WERI-Rb-1 (cell line): ENCODE measurements at regions not wholly inside any gene's neighbourhood (a gene's known extent, or its start where the extent isn't known, plus 50 kb on each side); places are given as distances from the start of the nearest gene placed in this dataset.
"Not testable (repeated sequence)": the region's sequence is repeated elsewhere in the genome, so short reads cannot be mapped to it uniquely, and the experiment has no call there.

Experiments used
- DNase-seq: peaks from one replicate; pipeline ENCODE4 v3.0.0-alpha.2; 2020
- H3K27ac ChIP-seq: fragments of 250-450 bp; sonication (Bioruptor Pico); 2 replicates; pipeline ENCODE4 v1.5.1; 2020; ENCODE audit warnings: mild to moderate bottlenecking, moderate library complexity
- H3K27me3 ChIP-seq: fragments of 250-450 bp; sonication (Bioruptor Pico); 2 replicates; pipeline ENCODE4 v1.5.1; 2021; ENCODE audit warnings: mild to moderate bottlenecking, low read depth, moderate library complexity; ENCODE audit not compliant: insufficient read depth, severe bottlenecking
- H3K36me3 ChIP-seq: fragments of 250-450 bp; sonication (Bioruptor Pico); 2 replicates; pipeline ENCODE4 v1.5.1; 2020; ENCODE audit warnings: mild to moderate bottlenecking, moderate library complexity
- H3K4me3 ChIP-seq: 2 replicates; pipeline ENCODE4 v1.5.1; 2011; ENCODE audit warnings: low read depth, mild to moderate bottlenecking, control low read depth, low read length
- H3K9me3 ChIP-seq: fragments of 250-450 bp; sonication (Bioruptor Pico); 2 replicates; pipeline ENCODE4 v1.5.1; 2021; ENCODE audit warnings: mild to moderate bottlenecking, moderate library complexity; ENCODE audit not compliant: severe bottlenecking
- TF ChIP-seq, protein P1 (sequence below): IDR thresholded peaks from 2 replicates; pipeline ENCODE4 v1.5.1; 2011; ENCODE audit warnings: low read depth, mild to moderate bottlenecking, control low read depth, inconsistent platforms, low read length

DNA sequence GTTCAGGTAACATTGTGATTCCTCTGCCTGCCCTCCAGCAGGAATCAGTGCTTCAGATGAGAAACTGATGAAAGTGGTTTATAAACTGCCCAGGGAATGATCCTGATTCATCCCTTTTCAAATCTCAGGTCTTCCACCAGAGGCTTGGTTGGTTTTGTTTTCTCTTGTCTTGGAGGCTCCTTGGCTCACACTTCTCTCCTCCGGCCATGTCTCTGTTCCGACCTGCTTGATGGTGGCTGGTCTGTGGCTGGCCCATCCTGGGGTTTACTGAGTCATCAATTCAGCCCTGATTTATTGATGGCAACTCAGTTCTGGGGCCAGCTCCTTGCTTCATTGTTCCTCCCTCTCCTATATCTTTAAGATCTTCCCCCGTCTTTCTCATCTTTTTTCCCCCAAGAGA, 56.6 kb upstream of the SLC2A1 start:
- H3K4me3 ChIP-seq: no peak overlapping the region
- TF ChIP-seq, protein P1, sequence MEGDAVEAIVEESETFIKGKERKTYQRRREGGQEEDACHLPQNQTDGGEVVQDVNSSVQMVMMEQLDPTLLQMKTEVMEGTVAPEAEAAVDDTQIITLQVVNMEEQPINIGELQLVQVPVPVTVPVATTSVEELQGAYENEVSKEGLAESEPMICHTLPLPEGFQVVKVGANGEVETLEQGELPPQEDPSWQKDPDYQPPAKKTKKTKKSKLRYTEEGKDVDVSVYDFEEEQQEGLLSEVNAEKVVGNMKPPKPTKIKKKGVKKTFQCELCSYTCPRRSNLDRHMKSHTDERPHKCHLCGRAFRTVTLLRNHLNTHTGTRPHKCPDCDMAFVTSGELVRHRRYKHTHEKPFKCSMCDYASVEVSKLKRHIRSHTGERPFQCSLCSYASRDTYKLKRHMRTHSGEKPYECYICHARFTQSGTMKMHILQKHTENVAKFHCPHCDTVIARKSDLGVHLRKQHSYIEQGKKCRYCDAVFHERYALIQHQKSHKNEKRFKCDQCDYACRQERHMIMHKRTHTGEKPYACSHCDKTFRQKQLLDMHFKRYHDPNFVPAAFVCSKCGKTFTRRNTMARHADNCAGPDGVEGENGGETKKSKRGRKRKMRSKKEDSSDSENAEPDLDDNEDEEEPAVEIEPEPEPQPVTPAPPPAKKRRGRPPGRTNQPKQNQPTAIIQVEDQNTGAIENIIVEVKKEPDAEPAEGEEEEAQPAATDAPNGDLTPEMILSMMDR: no peak
- no peak overlapping the region for H3K27ac ChIP-seq
- no peaks in the 10 kb centered on the region for H3K27me3 ChIP-seq
- no peak for DNase-seq
- no peaks in the 10 kb centered on the region for H3K9me3 ChIP-seq
- no peaks in the 10 kb centered on the region for H3K36me3 ChIP-seq

DNA sequence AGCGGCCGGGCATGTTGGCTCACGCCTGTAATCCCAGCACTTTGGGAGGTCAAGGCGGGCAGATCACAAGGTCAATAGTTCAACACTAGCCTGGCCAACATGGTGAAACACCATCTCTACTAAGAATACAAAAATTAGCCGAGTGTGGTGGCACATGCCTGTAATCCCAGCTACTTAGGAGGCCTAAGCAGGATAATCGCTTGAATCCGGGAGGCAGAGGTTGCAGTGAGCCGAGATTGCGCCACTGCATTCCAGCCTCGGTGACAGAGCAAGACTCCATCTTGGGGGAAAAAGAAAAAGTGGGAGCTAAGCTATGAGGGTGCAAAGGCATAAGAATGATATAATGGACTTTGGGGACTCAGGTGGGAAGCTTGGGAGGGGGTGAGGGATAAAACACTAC, 55.9 kb upstream of the SLC2A1 start:
- H3K27me3 ChIP-seq, H3K36me3 ChIP-seq: not testable (repeated sequence)

DNA sequence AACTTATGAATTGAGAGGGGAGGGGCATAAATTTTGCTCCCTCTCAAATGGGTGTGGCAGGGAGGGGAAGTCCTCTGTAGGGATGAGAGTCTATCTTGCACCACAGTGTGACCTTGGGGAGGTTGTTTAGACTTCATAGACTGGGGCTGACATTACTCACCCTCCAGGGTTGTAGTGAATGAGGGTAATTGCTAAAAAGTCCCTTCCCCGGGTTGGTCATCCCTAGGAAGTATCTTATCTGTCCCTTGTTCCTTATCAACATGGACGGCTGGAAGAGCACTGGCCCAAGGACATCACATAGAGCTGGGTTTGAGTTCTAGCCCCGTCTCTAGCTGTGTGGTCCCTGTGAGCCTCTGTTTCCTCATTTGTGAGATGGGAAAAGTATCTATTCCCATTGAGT, 52.4 kb upstream of the SLC2A1 start:
- no peaks in the 10 kb centered on the region for H3K36me3 ChIP-seq

More for the DNA sequence above, 55.9 kb upstream of the SLC2A1 start:
- not testable (repeated sequence) for H3K27ac ChIP-seq, H3K9me3 ChIP-seq, H3K4me3 ChIP-seq
- peak; percentile 44 for DNase-seq

DNA sequence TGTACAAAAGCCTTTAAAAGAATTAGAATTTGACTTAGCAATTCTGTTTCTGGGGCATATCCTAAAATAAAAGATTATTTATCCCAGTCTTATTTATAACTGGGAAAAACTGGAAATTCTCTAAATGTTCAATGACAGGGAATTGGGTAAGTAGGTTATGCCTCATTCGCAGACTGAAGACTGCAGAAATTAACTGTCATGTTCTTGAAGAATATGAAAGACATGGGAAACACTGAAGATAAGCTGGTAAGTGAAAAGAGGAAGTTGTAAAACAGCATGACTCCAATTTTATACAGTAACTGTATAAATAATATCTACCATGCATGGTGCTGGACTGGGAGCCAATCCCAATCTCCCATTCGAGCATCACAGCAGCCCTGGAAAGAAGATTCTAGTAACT, 50.6 kb upstream of the SLC2A1 start:
- peaks cover 5% of the 10 kb centered on the region for H3K9me3 ChIP-seq
- H3K27ac ChIP-seq: no peak overlapping the region
- no peaks in the 10 kb centered on the region for H3K27me3 ChIP-seq
- TF ChIP-seq, protein P1: no peak
- DNase-seq: no peak
- H3K4me3 ChIP-seq: no peak overlapping the region
- no peaks in the 10 kb centered on the region for H3K36me3 ChIP-seq

More for the DNA sequence above, 52.4 kb upstream of the SLC2A1 start:
- no peak overlapping the region for H3K4me3 ChIP-seq
- no peak for DNase-seq
- TF ChIP-seq, protein P1: no peak
- peaks cover 5% of the 10 kb centered on the region for H3K9me3 ChIP-seq
- H3K27me3 ChIP-seq: no peaks in the 10 kb centered on the region
- H3K27ac ChIP-seq: no peak overlapping the region

DNA sequence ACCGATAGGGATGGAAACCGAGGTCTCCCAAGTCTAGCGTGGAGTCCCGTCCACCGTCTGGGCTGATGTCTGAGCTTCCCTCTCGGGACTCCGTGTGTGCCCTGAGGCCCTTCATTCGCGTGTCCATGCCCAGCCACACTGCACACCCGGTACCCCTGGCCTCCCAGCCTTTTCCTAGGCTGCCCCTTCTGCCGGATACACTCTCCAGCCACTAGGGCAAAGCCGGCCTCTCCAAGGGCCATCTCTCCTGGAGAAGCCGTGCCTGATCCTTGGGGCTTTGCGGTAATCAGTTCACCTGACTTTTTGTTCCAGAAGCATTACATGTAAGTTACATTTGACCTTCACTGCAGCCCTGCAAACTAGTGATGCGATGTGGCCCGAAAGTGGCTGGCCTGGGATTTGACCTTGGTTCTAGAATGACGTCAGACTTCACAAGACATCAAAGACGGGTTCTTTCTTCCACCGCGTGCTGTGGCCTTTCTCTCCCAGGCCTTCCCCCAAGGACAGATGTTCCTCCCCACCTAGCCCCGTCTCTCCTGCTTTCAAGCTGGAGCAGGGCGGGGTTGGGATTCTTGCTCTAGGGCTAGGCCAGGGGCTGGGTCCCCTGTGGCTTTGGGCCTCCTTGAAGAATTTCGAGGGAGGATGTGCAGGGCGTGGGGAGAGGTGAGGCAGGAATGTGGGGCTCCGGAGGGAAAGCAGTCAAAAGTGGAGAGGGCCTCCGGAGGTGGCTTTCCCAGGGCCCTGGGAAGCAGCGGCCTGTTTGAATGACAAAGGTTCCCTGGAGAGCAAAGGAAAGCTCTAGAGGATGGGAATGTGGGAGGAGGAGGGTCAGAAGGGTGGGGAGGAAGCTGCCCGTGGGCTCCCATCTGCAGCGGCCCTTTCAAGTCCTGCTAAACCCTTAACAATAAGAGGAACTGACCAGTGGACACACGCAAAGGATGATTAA, 49.7 kb upstream of the SLC2A1 start:
- TF ChIP-seq, protein P1: no peak
- no peaks in the 10 kb centered on the region for H3K27me3 ChIP-seq
- H3K36me3 ChIP-seq: no peaks in the 10 kb centered on the region
- peaks cover 5% of the 10 kb centered on the region for H3K9me3 ChIP-seq
- H3K4me3 ChIP-seq: no peak overlapping the region
- DNase-seq: no peak
- H3K27ac ChIP-seq: no peak overlapping the region
